T-helper 2 cell treated with Interferon-gamma antibody and Interleukin-4, amounts not matched to agents 5 μg/mL and 100 μg/mL, for 36 hours (primary cell): ENCODE measurements at regions not wholly inside any gene's neighbourhood (a gene's known extent, or its start where the extent isn't known, plus 50 kb on each side); places are given as distances from the start of the nearest gene placed in this dataset.
"Not testable (repeated sequence)": the region's sequence is repeated elsewhere in the genome, so short reads cannot be mapped to it uniquely, and the experiment has no call there.

Experiments
- DNase-seq: peaks from one replicate; pipeline ENCODE4 v3.0.0; 2021; ENCODE audit warnings: low spot score
- H3K27ac Mint-ChIP-seq: one replicate; pipeline ENCODE4 v1.8.0; 2021; ENCODE audit warnings: mild to moderate bottlenecking, mixed read lengths
- H3K27me3 Mint-ChIP-seq: one replicate; pipeline ENCODE4 v1.8.0; 2021; ENCODE audit warnings: low read depth, mixed read lengths
- H3K36me3 Mint-ChIP-seq: one replicate; pipeline ENCODE4 v1.8.0; 2021; ENCODE audit warnings: low read depth, mixed read lengths
- H3K4me1 Mint-ChIP-seq: one replicate; pipeline ENCODE4 v1.8.0; 2021; ENCODE audit warnings: low read depth, mixed read lengths
- H3K4me3 Mint-ChIP-seq: one replicate; pipeline ENCODE4 v1.8.0; 2022; ENCODE audit warnings: mild to moderate bottlenecking, moderate library complexity, mixed read lengths
- H3K9me3 Mint-ChIP-seq: one replicate; pipeline ENCODE4 v1.8.0; 2021; ENCODE audit warnings: mixed read lengths

DNA sequence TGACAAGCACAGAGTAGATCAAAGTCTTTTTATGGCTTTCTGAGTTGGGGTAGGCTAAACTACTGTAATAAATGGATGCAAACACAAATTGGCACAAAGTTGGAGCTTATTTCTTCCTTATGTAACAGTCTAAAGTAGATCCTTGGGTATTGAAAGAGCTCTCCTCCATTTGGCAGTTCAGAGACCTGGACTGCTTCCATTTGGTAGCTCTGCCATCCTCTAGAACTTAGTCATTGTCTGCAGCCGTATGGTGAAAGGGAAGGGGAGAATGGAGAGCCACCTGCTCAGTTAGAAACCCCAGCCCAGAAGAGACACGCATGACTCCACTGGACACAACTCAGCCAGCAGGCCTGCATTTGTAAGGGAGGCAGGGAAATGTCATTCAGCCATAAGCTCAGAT, 345.0 kb downstream of the DMAC1 start:
- Mint-ChIP-seq H3K9me3 (no peaks in the 10 kb centered on the region), H3K4me3 (no peak overlapping the region), H3K27ac (no peak overlapping the region), H3K4me1 (no peaks in the 10 kb centered on the region), H3K27me3 (peaks cover 23% of the 10 kb centered on the region), H3K36me3 (no peaks in the 10 kb centered on the region)
- DNase-seq = no peak

DNA sequence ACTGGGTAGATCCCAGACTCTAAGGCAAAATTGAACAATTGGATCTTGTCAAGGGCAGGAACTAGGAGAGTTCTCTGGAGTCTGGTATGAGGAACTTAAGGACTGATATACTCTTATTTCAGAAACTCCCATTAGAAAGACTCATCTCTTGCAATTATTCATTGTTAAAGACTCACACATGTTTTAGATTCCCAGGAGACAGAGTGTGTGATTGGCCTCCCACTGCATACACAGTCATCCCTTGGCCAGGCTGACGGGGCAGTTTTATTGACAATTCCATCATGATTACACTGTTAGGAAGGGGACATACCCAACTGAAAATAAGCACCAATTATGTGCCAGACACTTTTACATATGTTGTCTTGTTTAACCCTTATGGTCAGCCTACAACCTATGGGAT, 347.2 kb downstream of the DMAC1 start:
- no peak overlapping the region for H3K27ac Mint-ChIP-seq
- H3K9me3 Mint-ChIP-seq = peaks cover 6% of the 10 kb centered on the region

DNA sequence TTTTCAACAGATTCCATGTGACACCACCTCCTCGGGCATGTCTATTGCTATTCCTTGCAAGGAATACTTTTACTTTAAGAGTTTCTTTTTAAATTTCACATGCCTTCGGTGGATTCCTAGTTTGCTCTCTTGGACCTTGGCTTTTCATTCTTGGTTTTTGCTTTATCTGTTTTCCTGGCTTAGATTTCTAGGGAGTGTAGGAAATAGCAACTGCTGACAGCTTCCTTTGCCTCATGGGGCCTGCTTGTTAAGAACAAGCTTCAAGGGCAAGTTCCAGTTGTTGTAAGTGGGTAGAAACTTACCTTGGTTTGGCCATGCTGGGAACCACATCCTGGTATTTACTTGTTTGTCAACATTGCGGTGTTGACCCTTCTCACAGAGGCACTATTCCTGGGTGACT, 348.5 kb downstream of the DMAC1 start:
- H3K27me3 Mint-ChIP-seq = peaks cover 17% of the 10 kb centered on the region
- no peaks in the 10 kb centered on the region for H3K4me1 Mint-ChIP-seq
- H3K27ac Mint-ChIP-seq = no peak overlapping the region
- no peak for DNase-seq
- no peak overlapping the region for H3K4me3 Mint-ChIP-seq
- H3K9me3 Mint-ChIP-seq = peaks cover 9% of the 10 kb centered on the region
- no peaks in the 10 kb centered on the region for H3K36me3 Mint-ChIP-seq

More for the DNA sequence above, 347.2 kb downstream of the DMAC1 start:
- DNase-seq = no peak
- Mint-ChIP-seq H3K27me3 (peaks cover 20% of the 10 kb centered on the region), H3K4me3 (no peak overlapping the region), H3K36me3 (no peaks in the 10 kb centered on the region), H3K4me1 (no peaks in the 10 kb centered on the region)

DNA sequence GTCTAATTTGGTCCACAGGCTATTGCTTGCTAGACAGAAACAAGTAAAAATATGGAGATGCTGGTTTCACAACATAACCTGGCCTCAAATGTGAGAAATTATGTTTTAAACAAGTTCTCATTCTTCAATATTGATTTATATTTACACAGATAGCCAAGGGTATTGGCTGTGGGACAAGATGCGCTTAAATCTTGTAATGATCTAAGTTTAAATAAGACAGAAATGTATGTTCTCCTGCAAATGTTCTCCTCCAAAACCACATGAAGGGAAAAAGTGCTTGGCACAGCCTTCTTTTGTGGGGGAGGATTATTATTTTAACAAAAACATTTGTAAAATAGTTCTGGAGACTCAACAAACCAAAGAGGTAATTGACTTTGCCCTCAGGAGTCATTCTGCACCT, 356.0 kb downstream of the DMAC1 start:
- Mint-ChIP-seq H3K4me3 (no peak overlapping the region), H3K27ac (no peak overlapping the region), H3K4me1 (no peaks in the 10 kb centered on the region), H3K36me3 (no peaks in the 10 kb centered on the region), H3K27me3 (no peaks in the 10 kb centered on the region), H3K9me3 (peaks cover 9% of the 10 kb centered on the region)
- no peak for DNase-seq

DNA sequence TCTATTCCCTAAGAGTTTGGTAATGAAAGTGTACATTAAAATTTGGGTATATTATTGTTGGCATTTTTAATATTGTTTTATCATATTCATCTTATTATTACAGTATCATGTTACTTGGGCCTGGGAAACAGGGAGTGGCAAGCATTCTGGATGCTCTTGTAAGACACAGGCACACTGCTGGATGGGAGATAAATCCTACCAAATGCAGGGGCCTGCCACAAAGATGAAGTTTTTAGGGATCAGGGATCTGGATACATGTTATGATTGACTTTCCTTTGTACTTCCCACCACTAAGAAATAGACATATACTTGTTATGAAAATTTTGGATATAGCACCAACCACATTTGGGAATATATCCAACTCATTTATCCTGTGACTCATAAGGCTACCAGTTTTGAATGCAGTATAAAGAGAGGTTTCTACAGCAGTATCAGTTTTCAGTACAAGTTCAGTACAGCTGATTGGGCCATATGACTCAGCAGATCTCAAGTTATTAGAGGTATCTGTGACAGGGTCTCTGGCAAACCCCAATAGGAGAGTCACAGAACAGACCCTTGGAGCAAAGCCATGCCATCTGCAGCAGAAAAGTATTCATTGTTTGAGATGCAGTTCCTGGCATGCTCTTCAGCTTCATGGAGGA, 360.1 kb downstream of the DMAC1 start:
- H3K4me1 Mint-ChIP-seq = no peaks in the 10 kb centered on the region
- no peaks in the 10 kb centered on the region for H3K36me3 Mint-ChIP-seq
- H3K9me3 Mint-ChIP-seq = peaks cover 5% of the 10 kb centered on the region
- no peak overlapping the region for H3K27ac Mint-ChIP-seq
- DNase-seq = no peak
- no peak overlapping the region for H3K4me3 Mint-ChIP-seq
- H3K27me3 Mint-ChIP-seq = peaks cover 3% of the 10 kb centered on the region

DNA sequence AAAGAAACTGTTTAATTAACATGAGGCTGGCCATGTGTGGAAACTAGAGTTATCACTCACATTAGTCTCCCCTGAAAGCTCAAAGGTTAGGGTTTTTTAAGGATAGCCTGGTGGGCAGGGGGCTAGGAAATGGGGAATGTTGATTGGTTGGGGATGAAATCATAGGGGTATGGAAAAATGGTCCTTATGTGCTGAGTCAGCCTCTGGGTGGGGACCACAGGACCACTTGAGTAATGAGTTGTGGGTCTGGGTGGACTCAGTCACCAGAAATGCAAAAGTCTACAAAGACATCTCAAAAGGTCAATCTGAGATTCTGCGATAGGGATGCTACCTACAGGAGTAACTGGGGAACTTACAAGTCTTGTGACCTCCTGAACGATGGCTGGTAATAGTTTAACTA, 362.8 kb downstream of the DMAC1 start:
- Mint-ChIP-seq H3K9me3 (peaks cover 25% of the 10 kb centered on the region), H3K4me1 (no peaks in the 10 kb centered on the region), H3K27ac (no peak overlapping the region), H3K36me3 (no peaks in the 10 kb centered on the region), H3K27me3 (peaks cover 3% of the 10 kb centered on the region), H3K4me3 (no peak overlapping the region)
- DNase-seq = no peak

DNA sequence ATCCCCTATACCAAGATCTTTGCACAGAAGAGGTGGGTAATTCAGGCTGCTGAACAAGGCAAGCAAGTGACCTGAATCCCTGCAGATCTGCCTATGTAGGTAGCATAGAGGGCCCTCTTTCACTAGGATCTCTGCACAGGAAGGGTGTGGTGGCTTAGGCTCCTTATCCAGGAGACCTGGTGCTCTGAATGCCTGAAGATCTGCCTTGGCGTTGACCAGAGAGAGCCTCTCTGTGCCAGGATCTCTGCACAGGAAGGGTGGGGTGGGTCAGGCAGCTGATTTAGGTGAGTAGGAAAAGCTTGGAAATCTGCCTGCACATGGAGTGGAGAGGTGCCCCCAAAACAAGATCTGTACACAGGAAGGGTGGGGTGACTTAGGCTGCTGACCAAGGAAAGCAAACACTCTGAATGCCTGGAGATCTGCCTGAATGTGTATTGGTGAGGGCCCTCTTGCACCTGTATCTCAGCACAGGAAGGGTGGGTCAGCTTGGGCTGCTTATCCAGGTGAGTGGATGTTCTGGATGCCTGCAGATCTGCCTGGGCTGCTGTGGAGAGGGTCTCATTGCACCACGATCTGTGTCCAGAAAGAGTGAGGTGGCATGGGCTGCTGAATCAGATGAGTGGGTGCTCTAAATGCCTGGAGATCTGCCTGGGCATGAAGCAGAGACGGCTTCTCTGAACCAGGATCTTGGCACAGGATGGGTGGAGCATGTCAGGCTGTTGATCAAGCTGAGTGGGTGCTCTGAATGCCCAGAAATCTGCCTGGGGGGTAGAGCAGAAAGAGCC, 365.9 kb downstream of the DMAC1 start:
- no peaks in the 10 kb centered on the region for H3K4me1 Mint-ChIP-seq
- H3K4me3 Mint-ChIP-seq = no peak overlapping the region
- no peak overlapping the region for H3K27ac Mint-ChIP-seq
- peaks cover 5% of the 10 kb centered on the region for H3K27me3 Mint-ChIP-seq
- H3K9me3 Mint-ChIP-seq = peaks cover 35% of the 10 kb centered on the region
- no peaks in the 10 kb centered on the region for H3K36me3 Mint-ChIP-seq
- no peak for DNase-seq

DNA sequence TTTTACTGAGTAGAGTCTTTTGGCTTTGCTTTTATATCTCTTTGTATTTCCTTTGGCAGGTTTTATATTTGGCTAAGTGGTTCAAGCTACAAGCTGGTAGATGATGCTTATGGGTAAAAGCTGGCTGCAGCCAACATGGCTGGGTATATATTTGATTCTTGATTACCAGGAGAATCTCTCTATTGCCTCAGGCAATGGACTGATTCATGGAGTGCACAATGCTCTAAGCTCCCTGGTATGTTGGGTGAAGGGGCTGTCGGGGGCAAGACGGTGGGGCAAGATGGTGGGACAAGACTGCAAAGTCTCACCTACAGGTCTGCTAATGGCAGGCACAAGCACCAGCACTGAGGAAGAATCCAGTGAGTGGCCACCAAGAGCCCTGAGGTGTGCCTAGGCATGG, 366.6 kb downstream of the DMAC1 start:
- no peaks in the 10 kb centered on the region for H3K36me3 Mint-ChIP-seq
- H3K27me3 Mint-ChIP-seq = peaks cover 5% of the 10 kb centered on the region
- H3K4me3 Mint-ChIP-seq = no peak overlapping the region
- H3K9me3 Mint-ChIP-seq = peaks cover 35% of the 10 kb centered on the region
- DNase-seq = no peak
- H3K27ac Mint-ChIP-seq = no peak overlapping the region
- no peaks in the 10 kb centered on the region for H3K4me1 Mint-ChIP-seq

DNA sequence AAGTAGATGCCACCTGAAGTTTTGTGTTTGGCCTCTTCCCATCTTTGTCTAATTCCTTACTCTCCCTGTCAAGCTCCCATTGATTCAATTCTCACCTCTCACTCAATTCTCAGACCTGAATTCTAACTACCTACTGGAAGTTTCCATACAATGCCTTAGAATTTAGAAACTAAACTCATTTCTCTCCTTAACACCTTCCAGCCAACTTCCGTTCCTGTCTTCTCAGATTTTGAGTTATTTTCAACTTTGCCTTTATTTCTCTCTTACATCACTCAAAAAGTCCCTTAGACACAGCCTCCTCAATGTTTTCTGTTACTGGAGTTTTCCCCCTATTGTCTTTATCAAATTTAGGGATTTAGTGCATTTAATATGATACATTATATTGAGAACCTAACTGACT, 382.2 kb downstream of the DMAC1 start:
- not testable (repeated sequence) for H3K27me3 Mint-ChIP-seq, DNase-seq, H3K4me3 Mint-ChIP-seq, H3K4me1 Mint-ChIP-seq, H3K9me3 Mint-ChIP-seq, H3K27ac Mint-ChIP-seq, H3K36me3 Mint-ChIP-seq

DNA sequence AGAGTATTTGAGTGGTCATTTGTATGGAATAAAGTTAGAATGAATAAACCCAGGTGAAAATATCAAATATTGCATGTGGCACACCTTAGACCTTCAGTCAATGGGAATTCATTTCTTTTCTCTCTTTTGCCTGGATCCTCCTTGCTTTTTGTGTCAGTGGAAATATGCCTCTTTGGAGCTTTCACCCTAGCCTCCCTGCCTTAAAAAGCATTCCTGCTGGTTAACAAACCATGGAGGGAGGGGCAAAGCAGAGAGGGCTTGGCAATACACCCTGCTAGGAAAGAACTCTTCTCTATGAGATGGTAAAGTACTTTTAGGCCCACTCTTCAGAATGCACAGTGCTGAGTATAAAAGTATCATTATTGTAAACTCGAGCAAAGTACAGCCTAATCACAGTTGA, 383.7 kb downstream of the DMAC1 start:
- no peaks in the 10 kb centered on the region for H3K4me1 Mint-ChIP-seq

DNA sequence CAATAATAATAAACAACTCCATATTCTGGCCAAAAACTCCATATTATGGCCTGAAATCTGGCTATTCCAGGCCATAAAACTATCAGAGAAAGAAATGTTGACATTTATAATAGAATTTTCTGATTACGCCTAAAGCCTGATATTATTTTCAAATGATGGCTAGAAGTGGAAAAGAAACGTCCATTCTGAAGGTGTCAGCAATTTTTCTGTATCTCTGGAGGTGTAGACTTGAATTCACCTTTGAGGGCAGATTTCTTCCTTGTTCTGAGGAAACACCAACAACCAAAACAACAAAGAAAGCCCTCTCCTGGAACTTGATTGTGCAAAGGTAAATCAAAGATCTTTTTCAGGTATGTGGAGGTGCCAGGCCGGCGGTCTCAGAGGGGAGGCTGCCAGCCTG, 390.7 kb downstream of the DMAC1 start:
- no peak for DNase-seq
- peaks cover 6% of the 10 kb centered on the region for H3K36me3 Mint-ChIP-seq
- no peak overlapping the region for H3K4me3 Mint-ChIP-seq
- peaks cover 31% of the 10 kb centered on the region for H3K4me1 Mint-ChIP-seq
- no peak overlapping the region for H3K27ac Mint-ChIP-seq
- H3K9me3 Mint-ChIP-seq = peaks cover 19% of the 10 kb centered on the region
- H3K27me3 Mint-ChIP-seq = peaks cover 9% of the 10 kb centered on the region

More for the DNA sequence above, 383.7 kb downstream of the DMAC1 start:
- DNase-seq = no peak
- peaks cover 10% of the 10 kb centered on the region for H3K27me3 Mint-ChIP-seq
- no peaks in the 10 kb centered on the region for H3K9me3 Mint-ChIP-seq
- no peak overlapping the region for H3K4me3 Mint-ChIP-seq
- H3K27ac Mint-ChIP-seq = no peak overlapping the region
- H3K36me3 Mint-ChIP-seq = no peaks in the 10 kb centered on the region

DNA sequence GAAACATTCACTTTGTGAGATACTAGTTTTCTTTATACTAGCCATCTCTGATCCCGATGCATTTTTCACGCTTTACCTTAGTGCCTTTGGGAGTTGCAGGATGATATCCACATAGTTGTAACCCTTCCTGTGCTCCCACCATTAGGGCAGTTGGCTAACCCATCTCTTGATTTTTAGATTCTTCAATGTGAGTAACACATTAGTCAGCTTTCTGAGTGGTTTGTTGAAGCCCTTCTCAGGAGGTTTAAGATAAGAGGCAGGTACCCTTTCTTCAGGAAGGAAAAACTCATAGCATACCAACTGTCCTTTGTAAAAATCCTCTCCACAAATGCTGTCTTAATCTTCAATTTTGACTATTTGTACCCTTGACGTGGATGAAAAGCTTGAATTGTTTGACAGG, 392.3 kb downstream of the DMAC1 start:
- H3K36me3 Mint-ChIP-seq = peaks cover 6% of the 10 kb centered on the region

DNA sequence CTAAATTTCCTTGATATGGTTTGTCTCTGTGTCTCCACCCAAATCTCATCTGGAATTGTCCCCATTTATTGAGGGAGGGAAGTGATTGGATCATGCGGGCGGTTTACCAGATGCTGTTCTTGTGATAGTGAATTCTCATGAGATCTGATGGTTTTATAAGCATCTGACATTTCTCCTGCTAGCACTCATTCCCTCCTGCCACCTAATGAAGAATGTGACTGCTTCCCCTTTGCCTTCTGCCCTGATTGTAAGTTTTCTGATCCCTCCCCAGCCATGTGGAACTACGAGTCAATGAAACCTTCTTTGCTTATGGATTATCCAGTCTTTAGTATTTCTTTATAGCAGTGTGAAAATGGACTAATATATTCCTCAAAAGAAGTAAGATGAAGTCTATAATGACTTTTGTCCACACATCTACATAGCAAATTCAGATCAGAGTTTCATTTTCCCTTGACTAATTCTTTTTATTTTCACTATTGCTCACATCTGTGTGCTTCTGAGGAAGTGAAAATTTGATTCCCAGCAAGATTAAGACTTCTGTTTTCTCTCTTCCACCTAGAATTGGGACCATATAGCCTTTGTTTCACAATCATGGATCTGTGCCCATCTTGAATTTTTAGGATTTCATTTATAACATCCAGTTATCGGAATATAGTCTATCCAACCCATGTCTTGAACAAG, 393.5 kb downstream of the DMAC1 start:
- Mint-ChIP-seq H3K4me3 (peak overlapping the region; percentile 58), H3K4me1 (peaks cover 35% of the 10 kb centered on the region), H3K36me3 (peaks cover 6% of the 10 kb centered on the region), H3K9me3 (peaks cover 19% of the 10 kb centered on the region), H3K27ac (peak overlapping the region; percentile 61), H3K27me3 (peaks cover 10% of the 10 kb centered on the region)
- DNase-seq = no peak

More for the DNA sequence above, 392.3 kb downstream of the DMAC1 start:
- Mint-ChIP-seq H3K4me3 (no peak overlapping the region), H3K27me3 (peaks cover 10% of the 10 kb centered on the region), H3K4me1 (peaks cover 35% of the 10 kb centered on the region), H3K9me3 (peaks cover 19% of the 10 kb centered on the region), H3K27ac (no peak overlapping the region)
- no peak for DNase-seq

DNA sequence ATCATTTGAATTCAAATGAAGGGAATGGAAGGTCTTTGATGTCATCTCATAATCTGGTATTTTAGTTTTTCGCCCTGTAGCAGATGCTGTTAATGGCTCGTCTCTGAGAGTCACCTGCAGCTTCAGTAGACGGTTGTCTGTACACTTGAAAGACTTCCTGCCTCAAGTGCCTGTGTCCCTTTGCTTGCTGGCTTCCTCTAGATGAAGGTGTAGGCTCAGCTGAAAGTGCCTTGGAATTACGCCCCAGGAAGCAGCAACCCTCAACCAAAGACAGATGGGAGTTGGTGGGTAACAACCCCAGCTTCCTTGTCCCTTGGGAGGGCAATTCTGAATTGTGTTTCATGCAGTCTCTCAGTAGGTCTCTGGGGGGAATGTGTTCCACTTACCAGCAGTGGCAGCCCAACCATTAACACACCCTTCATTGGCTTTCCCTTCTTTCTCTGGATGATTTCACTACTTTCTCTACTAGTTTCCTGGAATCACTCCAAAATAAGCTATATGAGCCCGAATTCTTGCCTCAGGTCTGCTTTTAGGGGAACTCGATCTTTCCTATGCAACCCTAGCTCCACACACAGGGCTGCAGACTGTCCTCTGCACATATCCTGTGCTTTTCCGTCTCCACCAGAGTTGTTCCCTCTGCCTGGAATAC, 395.6 kb downstream of the DMAC1 start:
- DNase-seq = no peak
- H3K27me3 Mint-ChIP-seq = peaks cover 16% of the 10 kb centered on the region
- H3K4me3 Mint-ChIP-seq = no peak overlapping the region

More for the DNA sequence above, 395.6 kb downstream of the DMAC1 start:
- Mint-ChIP-seq H3K36me3 (peaks cover 6% of the 10 kb centered on the region), H3K4me1 (peaks cover 35% of the 10 kb centered on the region), H3K9me3 (peaks cover 16% of the 10 kb centered on the region), H3K27ac (no peak overlapping the region)
